M059J (cell line): ENCODE measurements at regions not wholly inside any gene's neighbourhood (a gene's known extent, or its start where the extent isn't known, plus 50 kb on each side); places are given as distances from the start of the nearest gene placed in this dataset.
"Not testable (repeated sequence)": the region's sequence is repeated elsewhere in the genome, so short reads cannot be mapped to it uniquely, and the experiment has no call there.

Experiments
- DNase-seq: peaks from one replicate; pipeline ENCODE4 v3.0.0-alpha.2; 2012; ENCODE audit warnings: low read depth

- no peak for DNase-seq
Measured at GRCh38 chr11:69904974-69905535, 85.8 kb upstream of the FGF3 start.

GRCh38 chr11:69905611-69906452 lies 86.6 kb upstream of the FGF3 start:
- DNase-seq, result no peak

GRCh38 chr11:69906453-69906907 lies 87.3 kb upstream of the FGF3 start:
- DNase-seq, result no peak

GRCh38 chr11:69907611-69908010 lies 88.4 kb upstream of the FGF3 start:
- DNase-seq, result no peak

GRCh38 chr11:69908511-69909220 lies 89.5 kb upstream of the FGF3 start:
- no peak for DNase-seq

GRCh38 chr11:69909561-69910518 lies 90.6 kb upstream of the FGF3 start:
- DNase-seq, result no peak

DNA sequence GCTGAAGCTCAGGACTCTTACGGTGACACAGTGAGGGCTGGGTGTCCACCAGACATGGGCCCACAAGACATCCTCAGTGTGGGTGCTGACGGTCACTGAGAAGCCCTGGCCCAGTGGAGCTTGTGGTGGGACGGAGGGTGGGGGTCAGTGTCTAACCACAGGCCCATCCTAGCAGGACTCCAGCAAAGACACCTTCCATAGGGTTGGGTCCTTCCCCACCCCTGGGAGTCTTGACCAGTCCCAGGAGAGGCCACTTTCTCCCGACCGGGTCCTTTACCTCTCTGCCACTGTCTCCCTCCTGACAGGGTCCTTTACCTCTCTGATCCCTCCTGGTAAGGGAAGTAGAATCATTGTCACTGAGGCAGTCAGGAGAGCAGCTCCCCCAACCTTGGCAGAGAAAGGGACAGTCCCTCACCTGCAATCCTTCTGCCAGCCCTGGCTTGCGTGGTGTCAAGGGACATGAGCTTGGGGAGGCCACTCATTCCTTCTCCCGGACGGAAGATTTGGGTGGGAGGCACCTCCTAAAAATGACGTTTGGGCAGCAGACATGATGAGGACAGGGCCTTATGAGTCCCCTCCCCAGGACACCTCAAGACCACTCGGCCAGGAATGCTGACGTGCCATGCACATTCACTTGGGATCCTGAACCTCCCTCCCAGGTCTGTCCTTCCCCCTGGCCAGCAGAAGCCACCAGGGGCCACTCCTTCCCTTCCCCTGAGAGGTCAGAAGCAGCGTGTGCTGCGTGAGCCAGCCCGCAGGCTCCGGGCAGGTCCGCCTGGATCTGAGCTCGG lies 91.5 kb upstream of the FGF3 start:
- no peak for DNase-seq

- DNase-seq, result no peak
Measured at GRCh38 chr11:69911310-69912160, 92.3 kb upstream of the FGF3 start.

GRCh38 chr11:69912161-69912910 lies 93.1 kb upstream of the FGF3 start:
- DNase-seq, result no peak

- DNase-seq, result peak; percentile 40
Measured at GRCh38 chr11:69912911-69913451, 93.8 kb upstream of the FGF3 start.

GRCh38 chr11:69913591-69914285 lies 94.5 kb upstream of the FGF3 start:
- DNase-seq, result no peak

GRCh38 chr11:69914286-69915150 lies 95.3 kb upstream of the FGF3 start:
- no peak for DNase-seq

- peak; percentile 50 for DNase-seq
Measured at GRCh38 chr11:69915151-69915500, 95.9 kb upstream of the FGF3 start.

GRCh38 chr11:69915501-69916250 lies 96.5 kb upstream of the FGF3 start:
- DNase-seq, result peak; percentile 71

GRCh38 chr11:69916251-69916649 lies 97.0 kb upstream of the FGF3 start:
- DNase-seq, result not testable (repeated sequence)

- no peak for DNase-seq
Measured at GRCh38 chr11:69916806-69917387, 97.7 kb upstream of the FGF3 start.
